ENCODE measurements at regions not wholly inside any gene's neighbourhood (a gene's known extent, or its start where the extent isn't known, plus 50 kb on each side); places are given as distances from the start of the nearest gene placed in this dataset.

GRCh38 chr21:35504951-35505466, 455.9 kb upstream of the RUNX1 start:
- TF ChIP-seq POLR2A (IDR thresholded peaks at IDR 0.05; ENCODE audit: low read length): no peak
- TF ChIP-seq HEYL (CRISPR knock-in tag; IDR thresholded peaks at IDR 0.05): no peak
- ATAC-seq (no peak), FAIRE-seq (no peak), DNase-seq (ENCODE audit: low read depth in 1 of 2, low spot score in 1 of 2) (no peak)
- Histone ChIP-seq H3K27ac (no peak overlapping the region), H3K4me3 (no peak overlapping the region), H3K4me2 (no peak overlapping the region), H3K9me3 (no peaks in the 10 kb centered on the region), H3K4me1 (no peaks in the 10 kb centered on the region)
- POLR2A ChIA-PET: no interaction called here
- CTCF ChIA-PET: interaction anchor here (0.8 kb wide), 1 partner anchor 17 kb away, joined by 3 read pairs; no protein-coding TSS in a partner anchor
- WGBS (ENCODE audit: missing lambda C conversion rate): 29% methylated on average over 2 of the region's 5 CpGs

GRCh38 chr21:35504277-35504676, 455.2 kb upstream of the RUNX1 start:
- ChIA-PET CTCF (no interaction called here), POLR2A (no interaction called here)
- Histone ChIP-seq H3K9me3 (no peaks in the 10 kb centered on the region), H3K4me3 (no peak overlapping the region), H3K4me1 (no peaks in the 10 kb centered on the region), H3K27ac (no peak overlapping the region), H3K4me2 (no peak overlapping the region)
- ATAC-seq (no peak), DNase-seq (ENCODE audit: low read depth in 1 of 2, low spot score in 1 of 2) (no peak), FAIRE-seq (no peak)
- TF ChIP-seq HOXB13 (CRISPR knock-in tag; IDR thresholded peaks at IDR 0.05; ENCODE audit: low read depth) (no peak), CHD2 (IDR thresholded peaks at IDR 0.05; ENCODE audit: low read length, partially characterized antibody) (no peak), REST (IDR thresholded peaks at IDR 0.05) (no peak), ATOH8 (CRISPR knock-in tag; IDR thresholded peaks at IDR 0.05; ENCODE audit: low read depth) (no peak), MAFK (IDR thresholded peaks at IDR 0.05; ENCODE audit: partially characterized antibody) (peak; percentile 10)
- WGBS (ENCODE audit: missing lambda C conversion rate): 17% methylated on average over 6 of the region's 6 CpGs

GRCh38 chr21:35503671-35504070, 454.6 kb upstream of the RUNX1 start:
- H3K27ac ChIP-seq: no peak overlapping the region
- TF ChIP-seq MAFK (IDR thresholded peaks at IDR 0.05; ENCODE audit: partially characterized antibody) (no peak), JUNB (IDR thresholded peaks at IDR 0.05) (no peak), EHF (CRISPR knock-in tag; IDR thresholded peaks at IDR 0.05) (no peak), KDM5A (IDR thresholded peaks at IDR 0.05) (no peak), HOXB5 (CRISPR knock-in tag; IDR thresholded peaks at IDR 0.05) (no peak), MAX (IDR thresholded peaks at IDR 0.05) (no peak), CBX2 (IDR thresholded peaks at IDR 0.05; ENCODE audit: borderline replicate concordance, low read depth) (no peak), HOXA7 (CRISPR knock-in tag; IDR thresholded peaks at IDR 0.05) (no peak), CHD4 (IDR thresholded peaks at IDR 0.05; ENCODE audit: borderline replicate concordance) (no peak), PHF8 (IDR thresholded peaks at IDR 0.05; ENCODE audit: borderline replicate concordance, low read depth) (no peak), ESRRA (IDR thresholded peaks at IDR 0.05; ENCODE audit: borderline replicate concordance, low read length) (no peak), MAZ (IDR thresholded peaks at IDR 0.05; ENCODE audit: borderline replicate concordance, low read depth, low read length) (no peak), CEBPB (IDR thresholded peaks at IDR 0.05) (no peak), CTCF (IDR thresholded peaks at IDR 0.05) (no peak), FOXS1 (CRISPR knock-in tag; IDR thresholded peaks at IDR 0.05) (no peak), KDM1A (IDR thresholded peaks at IDR 0.05; ENCODE audit: low read depth) (no peak), RNF2 (IDR thresholded peaks at IDR 0.05; ENCODE audit: borderline replicate concordance, low read depth) (no peak)
- WGBS (ENCODE audit: missing lambda C conversion rate): 46% methylated on average over 5 of the region's 5 CpGs
- CTCF ChIA-PET: no interaction called here
- FAIRE-seq (no peak), ATAC-seq (no peak), DNase-seq (ENCODE audit: low read depth in 1 of 2, low spot score in 1 of 2) (no peak)
- H3K4me3 ChIP-seq: no peak overlapping the region
- H3K4me2 ChIP-seq: no peak overlapping the region
- no peaks in the 10 kb centered on the region for H3K4me1 ChIP-seq
- POLR2A ChIA-PET: no interaction called here
- no peaks in the 10 kb centered on the region for H3K9me3 ChIP-seq

Data from A549 (cell line).